K562 (cell line): ENCODE measurements at regions not wholly inside any gene's neighbourhood (a gene's known extent, or its start where the extent isn't known, plus 50 kb on each side); places are given as distances from the start of the nearest gene placed in this dataset.

Source experiments
- ATAC-seq: fragments of 200-7000 bp; cut with Tn5 transposase; 3 replicates; pipeline ENCODE4 v1.9.1; 2020; ENCODE audit warnings: moderate library complexity
- BruUV-seq: library from RNA; stranded (reverse); fragments of 400-500 nt; replicated peaks from 2 replicates; lab custom pipeline; 2021; lab: Mats Ljungman, UMichigan
- CTCF ChIA-PET: fragments of 300-600 bp; formaldehyde crosslinking; extraction: SDS; loops from one replicate; lab custom pipeline; 2021; ENCODE audit warnings: low intra/inter-chr PET ratio; lab: Yijun Ruan, JAX
- POLR2A ChIA-PET: fragments of 300-600, 350-650 bp; sonication (Branson Sonifier 250); formaldehyde crosslinking; extraction: SDS; loops from one replicate; lab custom pipeline; 2021; ENCODE audit warnings: antibody characterized with exemption, inconsistent platforms; lab: Yijun Ruan, JAX
- DNase-seq, 4 experiments: peaks; one replicate each; pipeline versions ENCODE4 v3.0.0 to v3.0.0-alpha.2; 2011 to 2018; ENCODE audit warnings: low spot score in 3 of 4, mixed read lengths in 3 of 4; ENCODE audit errors: extremely low read depth in 1 of 4
- FAIRE-seq: peaks from 2 replicates; lab custom pipeline; 2011; peaks lifted over from hg19 to GRCh38; lab: Jason Lieb, UNC
- H2AFZ ChIP-seq: 2 replicates; pipeline ENCODE4 v1.6.0; 2011; ENCODE audit warnings: low read depth, low read length, control low read depth, inconsistent platforms
- H3K27ac ChIP-seq: fragments of 200-600 bp; 3 replicates; pipeline ENCODE4 v1.8.0; 2011; ENCODE audit warnings: low read depth, mild to moderate bottlenecking, control low read depth, inconsistent platforms, low read length, moderate library complexity, mixed read lengths; ENCODE audit errors: extremely low read depth
- H3K27me3 ChIP-seq, 2 experiments: fragments of 300-600 bp in 1 of 2; 2 replicates in 1 of 2; 3 replicates in 1 of 2; pipeline versions ENCODE4 v1.6.0 to v1.8.0; 2011; ENCODE audit warnings: inconsistent platforms in 2 of 2, low read length in 2 of 2, mild to moderate bottlenecking in 1 of 2, mixed read lengths in 1 of 2, moderate library complexity in 1 of 2; ENCODE audit not compliant: control insufficient read depth in 2 of 2, insufficient read depth in 2 of 2
- H3K36me3 ChIP-seq: fragments of 300-600 bp; 3 replicates; pipeline ENCODE4 v1.8.0; 2011; ENCODE audit warnings: mild to moderate bottlenecking, low read length, inconsistent platforms; ENCODE audit not compliant: control insufficient read depth, insufficient read depth
- H3K4me1 ChIP-seq, 2 experiments: fragments of 200-600 bp in 1 of 2; replicated peaks in 1 of 2; 2 replicates in 1 of 2; 3 replicates in 1 of 2; pipeline versions ENCODE4 v1.5.1 to v1.8.0; 2011; ENCODE audit warnings: inconsistent platforms in 2 of 2, low read length in 2 of 2, mild to moderate bottlenecking in 1 of 2, mixed read lengths in 1 of 2, moderate library complexity in 1 of 2; ENCODE audit not compliant: control insufficient read depth in 2 of 2, insufficient read depth in 2 of 2
- H3K4me2 ChIP-seq: 2 replicates; pipeline ENCODE4 v1.6.1; 2011; ENCODE audit warnings: low read length, control low read depth, inconsistent platforms, mixed read lengths; ENCODE audit not compliant: insufficient read depth
- H3K4me3 ChIP-seq: fragments of 200-600 bp; sonication (generic), shearing (Covaris generic); 2 replicates; pipeline ENCODE4 v1.5.1; 2016; ENCODE audit warnings: control low read depth, inconsistent platforms
- H3K79me2 ChIP-seq: fragments of 200-600 bp; 3 replicates; pipeline ENCODE4 v1.8.0; 2011; ENCODE audit warnings: low read length, inconsistent platforms; ENCODE audit not compliant: control insufficient read depth, insufficient read depth
- H3K9ac ChIP-seq, 2 experiments: 2 replicates each; pipeline versions ENCODE4 v1.6.0 to v1.6.1; 2011; ENCODE audit warnings: low read depth in 2 of 2, low read length in 2 of 2, control low read depth in 1 of 2, inconsistent platforms in 1 of 2, mild to moderate bottlenecking in 1 of 2, mixed read lengths in 1 of 2; ENCODE audit not compliant: insufficient read depth in 1 of 2
- H3K9me1 ChIP-seq: one replicate; pipeline ENCODE4 v1.6.0; 2011; ENCODE audit warnings: inconsistent platforms, mild to moderate bottlenecking, low read length, moderate library complexity; ENCODE audit not compliant: control insufficient read depth, insufficient read depth
- H3K9me3 ChIP-seq: replicated peaks from 2 replicates; pipeline ENCODE4 v1.5.1; 2011; ENCODE audit warnings: low read depth, low read length, inconsistent platforms; ENCODE audit not compliant: control insufficient read depth, insufficient read depth
- H4K20me1 ChIP-seq: replicated peaks from 2 replicates; pipeline ENCODE4 v1.6.1; 2011; ENCODE audit warnings: low read length, inconsistent platforms, mixed read lengths; ENCODE audit not compliant: control insufficient read depth, insufficient read depth
- HDAC2 ChIP-seq: fragments of 450-650 bp; IDR thresholded peaks from 2 replicates; pipeline ENCODE4 v1.6.1; 2016; ENCODE audit warnings: mild to moderate bottlenecking
- RHOXF2B ChIP-seq: fragments of 250-450 bp; sonication (Bioruptor Pico); conservative IDR thresholded peaks from 2 replicates; pipeline ENCODE4 v1.5.1; 2021
- SMARCB1 ChIP-seq: IDR thresholded peaks from 2 replicates; pipeline ENCODE4 v1.6.1; 2011; ENCODE audit warnings: improper control_type of control experiment, low read depth; ENCODE audit not compliant: insufficient read length
- ZHX1 ChIP-seq: fragments of 150-350 bp; conservative IDR thresholded peaks from 2 replicates; pipeline ENCODE4 v1.6.1; 2014; ENCODE audit warnings: low read length
- WGBS: fragments of 100-300 bp; shearing (Covaris generic); methylation state at CpG from one replicate; pipeline ENCODE4 v1.1.6; 2016; ENCODE audit warnings: low coverage, mixed read lengths; ENCODE audit not compliant: insufficient coverage; ENCODE audit errors: missing lambda C conversion rate; 5-methylcytosine and 5-hydroxymethylcytosine counted together
- in situ Hi-C: fragments of 300-500 bp; cut with MboI; formaldehyde crosslinking; loops from 4 replicates; pipeline ENCODE4 v1.15.0; 2018; ENCODE audit warnings: inconsistent platforms, mixed read lengths
- intact Hi-C: fragments of 100-400 bp; cut with micrococcal nuclease; formaldehyde crosslinking; loops from 2 replicates; pipeline ENCODE4 v1.14.2; 2022

GRCh38 chr1:188355847-188356246 lies 1527.1 kb downstream of the PLA2G4A start:
- Histone ChIP-seq H3K27me3 (no peaks in the 10 kb centered on the region), H3K9me3 (no peaks in the 10 kb centered on the region), H3K9me1 (no peaks in the 10 kb centered on the region), H3K9ac (no peak overlapping the region), H3K4me1 (no peaks in the 10 kb centered on the region), H2AFZ (no peak overlapping the region), H3K4me2 (no peak overlapping the region), H3K27ac (no peak overlapping the region), H3K4me3 (no peak overlapping the region), H3K36me3 (no peaks in the 10 kb centered on the region), H4K20me1 (no peaks in the 10 kb centered on the region), H3K79me2 (no peaks in the 10 kb centered on the region)
- ATAC-seq (no peak), FAIRE-seq (no peak), DNase-seq (no peak)
- intact Hi-C loops = no loop called here
- in situ Hi-C loops = no loop called here
- CTCF ChIA-PET = no interaction called here
- WGBS = 2% methylated on average over 5 of the region's 5 CpGs
- BruUV-seq = no TSS peak
- TF ChIP-seq HDAC2 (no peak), SMARCB1 (no peak), ZHX1 (no peak), RHOXF2B (CRISPR knock-in tag) (no peak)
- POLR2A ChIA-PET = no interaction called here

GRCh38 chr1:188359315-188359714 lies 1530.6 kb downstream of the PLA2G4A start:
- POLR2A ChIA-PET = no interaction called here
- H2AFZ ChIP-seq = no peak overlapping the region
- no peaks in the 10 kb centered on the region for H3K9me1 ChIP-seq
- no peaks in the 10 kb centered on the region for H3K79me2 ChIP-seq
- 0% methylated on average over 4 of the region's 4 CpGs for WGBS
- BruUV-seq = no TSS peak
- no peak for DNase-seq
- no peaks in the 10 kb centered on the region for H3K36me3 ChIP-seq
- intact Hi-C loops = no loop called here
- H3K4me3 ChIP-seq = no peak overlapping the region
- H3K4me1 ChIP-seq = no peaks in the 10 kb centered on the region
- CTCF ChIA-PET = no interaction called here
- FAIRE-seq = no peak
- no peaks in the 10 kb centered on the region for H3K9me3 ChIP-seq
- no peak overlapping the region for H3K27ac ChIP-seq
- H4K20me1 ChIP-seq = no peaks in the 10 kb centered on the region
- no peak overlapping the region for H3K9ac ChIP-seq
- in situ Hi-C loops = no loop called here
- H3K27me3 ChIP-seq = no peaks in the 10 kb centered on the region
- H3K4me2 ChIP-seq = no peak overlapping the region
- no peak for ATAC-seq
